Natural killer cell (primary cell): ENCODE measurements at regions not wholly inside any gene's neighbourhood (a gene's known extent, or its start where the extent isn't known, plus 50 kb on each side); places are given as distances from the start of the nearest gene placed in this dataset.
A peak's percentile ranks its signal among the peaks of the same experiment; 100 is the strongest.
"Not testable (repeated sequence)": the region's sequence is repeated elsewhere in the genome, so short reads cannot be mapped to it uniquely, and the experiment has no call there.

Source experiments
- ATAC-seq, 3 donors: fragments of 150-1000 bp in 2 of 3; fragments of 200-7000 bp in 1 of 3; cut with Tn5 transposase; 1 replicate in 1 of 3; 2 replicates in 2 of 3; pipeline ENCODE4 v1.10.0; 2021; ENCODE audit warnings: mild to moderate bottlenecking in 2 of 3, moderate library complexity in 2 of 3
- DNase-seq, 2 donors: peaks; one replicate each; pipeline versions ENCODE4 v3.0.0 to v3.0.0-alpha.2; 2013 to 2021; ENCODE audit warnings: mixed read lengths in 1 of 2
- H3K27ac ChIP-seq: one replicate; pipeline ENCODE4 v1.5.1; 2013; ENCODE audit warnings: mild to moderate bottlenecking, low read length
- H3K27me3 ChIP-seq: one replicate; pipeline ENCODE4 v1.6.1; 2013; ENCODE audit warnings: low read length; ENCODE audit not compliant: control insufficient read depth, insufficient read depth
- H3K36me3 ChIP-seq: one replicate; pipeline ENCODE4 v1.6.1; 2013; ENCODE audit warnings: low read length; ENCODE audit not compliant: control insufficient read depth, insufficient read depth
- H3K4me1 ChIP-seq: one replicate; pipeline ENCODE4 v1.6.1; 2013; ENCODE audit warnings: low read length; ENCODE audit not compliant: control insufficient read depth, insufficient read depth
- H3K4me3 ChIP-seq: one replicate; pipeline ENCODE4 v1.5.1; 2013; ENCODE audit warnings: low read length
- H3K9me3 ChIP-seq: one replicate; pipeline ENCODE4 v1.6.1; 2013; ENCODE audit warnings: low read length; ENCODE audit not compliant: control insufficient read depth, insufficient read depth
- H3K27ac Mint-ChIP-seq, 2 donors: one replicate each; pipeline ENCODE4 v1.8.0; 2022; ENCODE audit warnings: mild to moderate bottlenecking in 2 of 2, mixed read lengths in 2 of 2, moderate library complexity in 1 of 2
- H3K27me3 Mint-ChIP-seq, 2 donors: one replicate each; pipeline ENCODE4 v1.8.0; 2022; ENCODE audit warnings: low read depth in 2 of 2, mixed read lengths in 2 of 2
- H3K36me3 Mint-ChIP-seq: one replicate; pipeline ENCODE4 v1.8.0; 2022; ENCODE audit warnings: mixed read lengths
- H3K4me1 Mint-ChIP-seq, 2 donors: one replicate each; pipeline ENCODE4 v1.8.0; 2022; ENCODE audit warnings: mixed read lengths in 2 of 2
- H3K4me3 Mint-ChIP-seq: one replicate; pipeline ENCODE4 v1.8.0; 2022; ENCODE audit warnings: mild to moderate bottlenecking, moderate library complexity, mixed read lengths
- H3K9me3 Mint-ChIP-seq, 2 donors: one replicate each; pipeline ENCODE4 v1.8.0; 2022; ENCODE audit warnings: mixed read lengths in 2 of 2
- CTCF ChIP-seq: fragments of 200-600 bp; IDR thresholded peaks from one replicate; pipeline ENCODE4 v1.8.0; 2022; ENCODE audit warnings: antibody characterized with exemption
- WGBS: methylation state at CpG from one replicate; pipeline ENCODE4 v1.1.7; 2013; ENCODE audit warnings: missing lambda C conversion rate; ENCODE audit not compliant: insufficient coverage; 5-methylcytosine and 5-hydroxymethylcytosine counted together
- intact Hi-C: fragments of 100-400 bp; cut with micrococcal nuclease; formaldehyde crosslinking; loops from one replicate; pipeline ENCODE4 v1.14.2; 2022

GRCh38 chr2:231644426-231644825 lies 51.8 kb downstream of the TEX44 start:
- Mint-ChIP-seq H3K9me3 (no peaks in the 10 kb centered on the region), H3K27me3 (peaks cover 0 to 2% of the 10 kb centered on the region in 2 donors), H3K36me3 (no peaks in the 10 kb centered on the region), H3K4me3 (no peak overlapping the region), H3K27ac (peak overlapping the region in 1 of 2 donors; percentile 45), H3K4me1 (peaks cover 8 to 10% of the 10 kb centered on the region in 2 donors)
- intact Hi-C loops, result no loop called here
- no peak for TF ChIP-seq CTCF
- 88% methylated on average over 6 of the region's 6 CpGs for WGBS
- Histone ChIP-seq H3K9me3 (no peaks in the 10 kb centered on the region), H3K27me3 (no peaks in the 10 kb centered on the region), H3K4me1 (peaks cover 19% of the 10 kb centered on the region), H3K27ac (no peak overlapping the region), H3K36me3 (no peaks in the 10 kb centered on the region), H3K4me3 (no peak overlapping the region)
- ATAC-seq (no peak), DNase-seq (no peak)

GRCh38 chr2:231646476-231646875 lies 53.8 kb downstream of the TEX44 start:
- Histone ChIP-seq H3K27ac (no peak overlapping the region), H3K36me3 (no peaks in the 10 kb centered on the region), H3K9me3 (no peaks in the 10 kb centered on the region), H3K4me3 (no peak overlapping the region), H3K27me3 (no peaks in the 10 kb centered on the region), H3K4me1 (peaks cover 19% of the 10 kb centered on the region)
- peaks cover 8 to 10% of the 10 kb centered on the region in 2 donors for H3K4me1 Mint-ChIP-seq
- no peak for TF ChIP-seq CTCF
- DNase-seq (no peak), ATAC-seq (no peak)
- intact Hi-C loops, result no loop called here
- WGBS, result 94% methylated on average over 6 of the region's 6 CpGs
- H3K4me3 Mint-ChIP-seq, result no peak overlapping the region
- H3K27ac Mint-ChIP-seq, result no peak overlapping the region
- H3K27me3 Mint-ChIP-seq, result peaks cover 0 to 2% of the 10 kb centered on the region in 2 donors
- H3K9me3 Mint-ChIP-seq, result no peaks in the 10 kb centered on the region
- H3K36me3 Mint-ChIP-seq, result no peaks in the 10 kb centered on the region

- H3K27me3 Mint-ChIP-seq, result peaks cover 0 to 2% of the 10 kb centered on the region in 2 donors
- peak; percentile 44 to 68 for DNase-seq
- WGBS, result 48% methylated on average over 8 of the region's 9 CpGs
Measured at GRCh38 chr2:231648579-231649174, 56.0 kb downstream of the TEX44 start.

GRCh38 chr2:231651561-231651960 lies 56.8 kb upstream of the PTMA start:
- H3K4me1 Mint-ChIP-seq, H3K4me3 ChIP-seq, ATAC-seq: not testable (repeated sequence)

More at GRCh38 chr2:231648579-231649174, 56.0 kb downstream of the TEX44 start:
- H3K4me1 ChIP-seq, result peaks cover 3% of the 10 kb centered on the region
- Mint-ChIP-seq H3K4me3 (no peak overlapping the region), H3K9me3 (no peaks in the 10 kb centered on the region), H3K36me3 (no peaks in the 10 kb centered on the region), H3K4me1 (no peaks in the 10 kb centered on the region), H3K27ac (no peak overlapping the region)
- peak; percentile 34 for TF ChIP-seq CTCF
- H3K9me3 ChIP-seq, result no peaks in the 10 kb centered on the region
- H3K4me3 ChIP-seq, result no peak overlapping the region
- ATAC-seq, result peak; percentile 67 to 87 (median 86)
- intact Hi-C loops, result no loop called here
- H3K27me3 ChIP-seq, result no peaks in the 10 kb centered on the region
- no peak overlapping the region for H3K27ac ChIP-seq
- H3K36me3 ChIP-seq, result no peaks in the 10 kb centered on the region

More at GRCh38 chr2:231651561-231651960, 56.8 kb upstream of the PTMA start:
- DNase-seq, H3K9me3 ChIP-seq, H3K27ac Mint-ChIP-seq, H3K27me3 Mint-ChIP-seq, H3K27me3 ChIP-seq, H3K27ac ChIP-seq, H3K4me1 ChIP-seq, H3K9me3 Mint-ChIP-seq, intact Hi-C loops, H3K4me3 Mint-ChIP-seq, H3K36me3 ChIP-seq, H3K36me3 Mint-ChIP-seq: not testable (repeated sequence)
- WGBS, result 93% methylated on average over 8 of the region's 8 CpGs
